ENCODE measurements at regions not wholly inside any gene's neighbourhood (a gene's known extent, or its start where the extent isn't known, plus 50 kb on each side); places are given as distances from the start of the nearest gene placed in this dataset.
"Not testable (repeated sequence)": the region's sequence is repeated elsewhere in the genome, so short reads cannot be mapped to it uniquely, and the experiment has no call there.

DNA sequence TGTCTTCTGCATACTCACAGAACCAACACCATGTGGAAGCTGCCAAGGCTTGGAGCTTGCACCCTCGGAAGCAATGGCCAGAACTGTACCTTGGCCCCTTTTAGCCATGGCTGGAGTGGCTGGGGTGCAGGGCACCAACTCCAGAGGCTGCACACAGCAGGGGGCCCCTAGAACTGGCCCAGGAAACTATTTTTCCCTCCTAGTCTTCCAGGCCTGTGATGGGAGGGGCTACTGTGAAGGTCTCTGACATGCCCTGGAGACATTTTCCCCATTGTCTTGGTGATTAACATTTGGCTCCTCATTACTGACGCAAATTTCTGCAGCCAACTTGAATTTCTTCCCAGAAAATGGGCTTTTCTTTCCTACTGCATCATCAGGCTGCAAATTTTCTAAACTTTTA lies 248.6 kb upstream of the RHOBTB1 start:
- not testable (repeated sequence) for TF ChIP-seq POLR2A (IDR thresholded peaks at IDR 0.05)
- TF ChIP-seq, protein P1, sequence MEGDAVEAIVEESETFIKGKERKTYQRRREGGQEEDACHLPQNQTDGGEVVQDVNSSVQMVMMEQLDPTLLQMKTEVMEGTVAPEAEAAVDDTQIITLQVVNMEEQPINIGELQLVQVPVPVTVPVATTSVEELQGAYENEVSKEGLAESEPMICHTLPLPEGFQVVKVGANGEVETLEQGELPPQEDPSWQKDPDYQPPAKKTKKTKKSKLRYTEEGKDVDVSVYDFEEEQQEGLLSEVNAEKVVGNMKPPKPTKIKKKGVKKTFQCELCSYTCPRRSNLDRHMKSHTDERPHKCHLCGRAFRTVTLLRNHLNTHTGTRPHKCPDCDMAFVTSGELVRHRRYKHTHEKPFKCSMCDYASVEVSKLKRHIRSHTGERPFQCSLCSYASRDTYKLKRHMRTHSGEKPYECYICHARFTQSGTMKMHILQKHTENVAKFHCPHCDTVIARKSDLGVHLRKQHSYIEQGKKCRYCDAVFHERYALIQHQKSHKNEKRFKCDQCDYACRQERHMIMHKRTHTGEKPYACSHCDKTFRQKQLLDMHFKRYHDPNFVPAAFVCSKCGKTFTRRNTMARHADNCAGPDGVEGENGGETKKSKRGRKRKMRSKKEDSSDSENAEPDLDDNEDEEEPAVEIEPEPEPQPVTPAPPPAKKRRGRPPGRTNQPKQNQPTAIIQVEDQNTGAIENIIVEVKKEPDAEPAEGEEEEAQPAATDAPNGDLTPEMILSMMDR (IDR thresholded peaks at IDR 0.05) = not testable (repeated sequence)

Measured in uterus (tissue), 2 donors.